ENCODE measurements at regions not wholly inside any gene's neighbourhood (a gene's known extent, or its start where the extent isn't known, plus 50 kb on each side); places are given as distances from the start of the nearest gene placed in this dataset.

GRCh38 chr12:124505001-124505818, 62.2 kb downstream of the NCOR2 start:
- DNase-seq (ENCODE audit: low read depth in 4 of 4, low spot score in 3 of 4) = no peak

- no peak for DNase-seq (ENCODE audit: low read depth in 4 of 4, low spot score in 3 of 4)
Observed at GRCh38 chr12:124504273-124505000, 63.0 kb downstream of the NCOR2 start.

GRCh38 chr12:124503305-124503704, 64.1 kb downstream of the NCOR2 start:
- no peak for DNase-seq (ENCODE audit: low read depth in 4 of 4, low spot score in 3 of 4)

- DNase-seq (ENCODE audit: low read depth in 4 of 4, low spot score in 3 of 4) = no peak
Observed at GRCh38 chr12:124502379-124502778, 65.0 kb downstream of the NCOR2 start.

GRCh38 chr12:124501827-124502226, 65.6 kb downstream of the NCOR2 start:
- no peak for DNase-seq (ENCODE audit: low read depth in 4 of 4, low spot score in 3 of 4)

- no peak for DNase-seq (ENCODE audit: low read depth in 4 of 4, low spot score in 3 of 4)
Observed at GRCh38 chr12:124501112-124501561, 66.3 kb downstream of the NCOR2 start.

GRCh38 chr12:124499898-124500244, 67.5 kb downstream of the NCOR2 start:
- no peak for DNase-seq (ENCODE audit: low read depth in 4 of 4, low spot score in 3 of 4)

- no peak for DNase-seq (ENCODE audit: low read depth in 4 of 4, low spot score in 3 of 4)
Observed at GRCh38 chr12:124499190-124499753, 68.1 kb downstream of the NCOR2 start.

- DNase-seq (ENCODE audit: low read depth in 4 of 4, low spot score in 3 of 4) = no peak
Observed at GRCh38 chr12:124498275-124499189, 68.9 kb downstream of the NCOR2 start.

- DNase-seq (ENCODE audit: low read depth in 4 of 4, low spot score in 3 of 4) = no peak
Observed at GRCh38 chr12:124497658-124498057, 69.8 kb downstream of the NCOR2 start.

GRCh38 chr12:124497039-124497438, 70.4 kb downstream of the NCOR2 start:
- no peak for DNase-seq (ENCODE audit: low read depth in 4 of 4, low spot score in 3 of 4)

GRCh38 chr12:124496584-124496983, 70.8 kb downstream of the NCOR2 start:
- no peak for DNase-seq (ENCODE audit: low read depth in 4 of 4, low spot score in 3 of 4)

- no peak for DNase-seq (ENCODE audit: low read depth in 4 of 4, low spot score in 3 of 4)
Observed at GRCh38 chr12:124495194-124495983, 72.0 kb downstream of the NCOR2 start.

- no peak for DNase-seq (ENCODE audit: low read depth in 4 of 4, low spot score in 3 of 4)
Observed at GRCh38 chr12:124494751-124495129, 72.7 kb downstream of the NCOR2 start.

GRCh38 chr12:124493809-124494750, 73.3 kb downstream of the NCOR2 start:
- DNase-seq (ENCODE audit: low read depth in 4 of 4, low spot score in 3 of 4) = no peak

- no peak for DNase-seq (ENCODE audit: low read depth in 4 of 4, low spot score in 3 of 4)
Observed at GRCh38 chr12:124492879-124493808, 74.3 kb downstream of the NCOR2 start.

- no peak for DNase-seq (ENCODE audit: low read depth in 4 of 4, low spot score in 3 of 4)
Observed at GRCh38 chr12:124491856-124492420, 75.5 kb downstream of the NCOR2 start.

Measured in right renal pelvis (tissue), 4 donors.